GM23338 (cell line): ENCODE measurements at regions not wholly inside any gene's neighbourhood (a gene's known extent, or its start where the extent isn't known, plus 50 kb on each side); places are given as distances from the start of the nearest gene placed in this dataset.

ENCODE experiments used
- CREB1 ChIP-seq: fragments of 250-450 bp; sonication (Bioruptor Pico); IDR thresholded peaks from 2 replicates; pipeline ENCODE4 v1.5.0; 2020; ENCODE audit warnings: low read depth, mild to moderate bottlenecking, moderate library complexity
- EZH2 ChIP-seq: fragments of 200-600 bp; sonication (generic); IDR thresholded peaks from one replicate; pipeline ENCODE4 v1.8.0; 2017; ENCODE audit warnings: antibody characterized with exemption, mild to moderate bottlenecking, low read depth; ENCODE audit not compliant: unreplicated experiment
- JUNB ChIP-seq: IDR thresholded peaks from one replicate; pipeline ENCODE4 v1.6.1; 2016; ENCODE audit warnings: antibody characterized with exemption; ENCODE audit not compliant: unreplicated experiment
- POLR2AphosphoS5 ChIP-seq: IDR thresholded peaks from 2 replicates; pipeline ENCODE4 v1.6.1; 2016; ENCODE audit warnings: antibody characterized with exemption, low read depth
- STAT1 ChIP-seq: IDR thresholded peaks from one replicate; pipeline ENCODE4 v1.6.1; 2016; ENCODE audit warnings: antibody characterized with exemption; ENCODE audit not compliant: unreplicated experiment
- ZNF331 ChIP-seq: fragments of 250-450 bp; sonication (Bioruptor Pico); IDR thresholded peaks from 2 replicates; pipeline ENCODE4 v1.5.0; 2020; ENCODE audit warnings: low read depth, mild to moderate bottlenecking, moderate library complexity
- TF ChIP-seq, protein P1 (sequence below), 2 experiments: fragments of 200-600 bp in 1 of 2; sonication (generic) in 1 of 2; conservative IDR thresholded peaks; 2 replicates each; pipeline versions ENCODE4 v1.5.1 to v1.6.1; 2016 to 2017; ENCODE audit warnings: antibody characterized with exemption in 2 of 2, low read depth in 2 of 2, mild to moderate bottlenecking in 2 of 2, moderate library complexity in 1 of 2
- TF ChIP-seq, protein P2 (sequence below): fragments of 250-450 bp; sonication (Bioruptor Pico); IDR thresholded peaks from 2 replicates; pipeline ENCODE4 v1.5.0; 2020; ENCODE audit warnings: mild to moderate bottlenecking, moderate library complexity
- TF ChIP-seq, protein P3 (sequence below): IDR thresholded peaks from one replicate; pipeline ENCODE4 v1.6.1; 2018; ENCODE audit warnings: antibody characterized with exemption; ENCODE audit not compliant: unreplicated experiment

DNA sequence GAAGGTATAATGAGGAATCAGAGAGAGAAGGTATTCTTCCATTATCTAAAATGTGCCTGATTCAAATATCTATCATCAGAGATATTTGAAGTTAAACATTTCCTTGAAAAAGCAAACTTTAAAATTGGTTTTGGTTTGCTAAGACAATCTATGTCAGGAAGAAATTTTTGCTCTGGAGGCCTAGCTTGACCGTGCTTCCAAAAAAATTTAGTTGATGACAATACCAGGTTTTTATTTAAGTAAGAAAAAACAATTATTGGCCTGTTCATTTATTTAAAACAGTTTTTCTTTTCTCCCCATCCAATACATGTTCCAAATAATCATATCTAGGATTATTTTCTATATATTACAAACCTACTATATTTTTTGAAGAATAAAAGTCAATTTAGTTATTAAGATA is 75.3 kb downstream of the OTOL1 start:
- TF ChIP-seq, protein P1, sequence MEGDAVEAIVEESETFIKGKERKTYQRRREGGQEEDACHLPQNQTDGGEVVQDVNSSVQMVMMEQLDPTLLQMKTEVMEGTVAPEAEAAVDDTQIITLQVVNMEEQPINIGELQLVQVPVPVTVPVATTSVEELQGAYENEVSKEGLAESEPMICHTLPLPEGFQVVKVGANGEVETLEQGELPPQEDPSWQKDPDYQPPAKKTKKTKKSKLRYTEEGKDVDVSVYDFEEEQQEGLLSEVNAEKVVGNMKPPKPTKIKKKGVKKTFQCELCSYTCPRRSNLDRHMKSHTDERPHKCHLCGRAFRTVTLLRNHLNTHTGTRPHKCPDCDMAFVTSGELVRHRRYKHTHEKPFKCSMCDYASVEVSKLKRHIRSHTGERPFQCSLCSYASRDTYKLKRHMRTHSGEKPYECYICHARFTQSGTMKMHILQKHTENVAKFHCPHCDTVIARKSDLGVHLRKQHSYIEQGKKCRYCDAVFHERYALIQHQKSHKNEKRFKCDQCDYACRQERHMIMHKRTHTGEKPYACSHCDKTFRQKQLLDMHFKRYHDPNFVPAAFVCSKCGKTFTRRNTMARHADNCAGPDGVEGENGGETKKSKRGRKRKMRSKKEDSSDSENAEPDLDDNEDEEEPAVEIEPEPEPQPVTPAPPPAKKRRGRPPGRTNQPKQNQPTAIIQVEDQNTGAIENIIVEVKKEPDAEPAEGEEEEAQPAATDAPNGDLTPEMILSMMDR (conservative IDR thresholded peaks at IDR 0.05; ENCODE audit: low read depth in 2 of 2) = no peak
- TF ChIP-seq, protein P2, sequence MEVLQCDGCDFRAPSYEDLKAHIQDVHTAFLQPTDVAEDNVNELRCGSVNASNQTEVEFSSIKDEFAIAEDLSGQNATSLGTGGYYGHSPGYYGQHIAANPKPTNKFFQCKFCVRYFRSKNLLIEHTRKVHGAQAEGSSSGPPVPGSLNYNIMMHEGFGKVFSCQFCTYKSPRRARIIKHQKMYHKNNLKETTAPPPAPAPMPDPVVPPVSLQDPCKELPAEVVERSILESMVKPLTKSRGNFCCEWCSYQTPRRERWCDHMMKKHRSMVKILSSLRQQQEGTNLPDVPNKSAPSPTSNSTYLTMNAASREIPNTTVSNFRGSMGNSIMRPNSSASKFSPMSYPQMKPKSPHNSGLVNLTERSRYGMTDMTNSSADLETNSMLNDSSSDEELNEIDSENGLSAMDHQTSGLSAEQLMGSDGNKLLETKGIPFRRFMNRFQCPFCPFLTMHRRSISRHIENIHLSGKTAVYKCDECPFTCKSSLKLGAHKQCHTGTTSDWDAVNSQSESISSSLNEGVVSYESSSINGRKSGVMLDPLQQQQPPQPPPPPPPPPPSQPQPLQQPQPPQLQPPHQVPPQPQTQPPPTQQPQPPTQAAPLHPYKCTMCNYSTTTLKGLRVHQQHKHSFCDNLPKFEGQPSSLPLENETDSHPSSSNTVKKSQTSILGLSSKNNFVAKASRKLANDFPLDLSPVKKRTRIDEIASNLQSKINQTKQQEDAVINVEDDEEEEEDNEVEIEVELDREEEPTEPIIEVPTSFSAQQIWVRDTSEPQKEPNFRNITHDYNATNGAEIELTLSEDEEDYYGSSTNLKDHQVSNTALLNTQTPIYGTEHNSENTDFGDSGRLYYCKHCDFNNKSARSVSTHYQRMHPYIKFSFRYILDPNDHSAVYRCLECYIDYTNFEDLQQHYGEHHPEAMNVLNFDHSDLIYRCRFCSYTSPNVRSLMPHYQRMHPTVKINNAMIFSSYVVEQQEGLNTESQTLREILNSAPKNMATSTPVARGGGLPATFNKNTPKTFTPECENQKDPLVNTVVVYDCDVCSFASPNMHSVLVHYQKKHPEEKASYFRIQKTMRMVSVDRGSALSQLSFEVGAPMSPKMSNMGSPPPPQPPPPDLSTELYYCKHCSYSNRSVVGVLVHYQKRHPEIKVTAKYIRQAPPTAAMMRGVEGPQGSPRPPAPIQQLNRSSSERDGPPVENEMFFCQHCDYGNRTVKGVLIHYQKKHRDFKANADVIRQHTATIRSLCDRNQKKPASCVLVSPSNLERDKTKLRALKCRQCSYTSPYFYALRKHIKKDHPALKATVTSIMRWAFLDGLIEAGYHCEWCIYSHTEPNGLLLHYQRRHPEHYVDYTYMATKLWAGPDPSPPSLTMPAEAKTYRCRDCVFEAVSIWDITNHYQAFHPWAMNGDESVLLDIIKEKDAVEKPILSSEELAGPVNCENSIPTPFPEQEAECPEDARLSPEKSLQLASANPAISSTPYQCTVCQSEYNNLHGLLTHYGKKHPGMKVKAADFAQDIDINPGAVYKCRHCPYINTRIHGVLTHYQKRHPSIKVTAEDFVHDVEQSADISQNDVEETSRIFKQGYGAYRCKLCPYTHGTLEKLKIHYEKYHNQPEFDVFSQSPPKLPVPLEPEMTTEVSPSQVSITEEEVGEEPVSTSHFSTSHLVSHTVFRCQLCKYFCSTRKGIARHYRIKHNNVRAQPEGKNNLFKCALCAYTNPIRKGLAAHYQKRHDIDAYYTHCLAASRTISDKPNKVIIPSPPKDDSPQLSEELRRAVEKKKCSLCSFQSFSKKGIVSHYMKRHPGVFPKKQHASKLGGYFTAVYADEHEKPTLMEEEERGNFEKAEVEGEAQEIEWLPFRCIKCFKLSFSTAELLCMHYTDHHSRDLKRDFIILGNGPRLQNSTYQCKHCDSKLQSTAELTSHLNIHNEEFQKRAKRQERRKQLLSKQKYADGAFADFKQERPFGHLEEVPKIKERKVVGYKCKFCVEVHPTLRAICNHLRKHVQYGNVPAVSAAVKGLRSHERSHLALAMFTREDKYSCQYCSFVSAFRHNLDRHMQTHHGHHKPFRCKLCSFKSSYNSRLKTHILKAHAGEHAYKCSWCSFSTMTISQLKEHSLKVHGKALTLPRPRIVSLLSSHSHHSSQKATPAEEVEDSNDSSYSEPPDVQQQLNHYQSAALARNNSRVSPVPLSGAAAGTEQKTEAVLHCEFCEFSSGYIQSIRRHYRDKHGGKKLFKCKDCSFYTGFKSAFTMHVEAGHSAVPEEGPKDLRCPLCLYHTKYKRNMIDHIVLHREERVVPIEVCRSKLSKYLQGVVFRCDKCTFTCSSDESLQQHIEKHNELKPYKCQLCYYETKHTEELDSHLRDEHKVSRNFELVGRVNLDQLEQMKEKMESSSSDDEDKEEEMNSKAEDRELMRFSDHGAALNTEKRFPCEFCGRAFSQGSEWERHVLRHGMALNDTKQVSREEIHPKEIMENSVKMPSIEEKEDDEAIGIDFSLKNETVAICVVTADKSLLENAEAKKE (CRISPR knock-in tag) = no peak
- TF ChIP-seq, protein P3, sequence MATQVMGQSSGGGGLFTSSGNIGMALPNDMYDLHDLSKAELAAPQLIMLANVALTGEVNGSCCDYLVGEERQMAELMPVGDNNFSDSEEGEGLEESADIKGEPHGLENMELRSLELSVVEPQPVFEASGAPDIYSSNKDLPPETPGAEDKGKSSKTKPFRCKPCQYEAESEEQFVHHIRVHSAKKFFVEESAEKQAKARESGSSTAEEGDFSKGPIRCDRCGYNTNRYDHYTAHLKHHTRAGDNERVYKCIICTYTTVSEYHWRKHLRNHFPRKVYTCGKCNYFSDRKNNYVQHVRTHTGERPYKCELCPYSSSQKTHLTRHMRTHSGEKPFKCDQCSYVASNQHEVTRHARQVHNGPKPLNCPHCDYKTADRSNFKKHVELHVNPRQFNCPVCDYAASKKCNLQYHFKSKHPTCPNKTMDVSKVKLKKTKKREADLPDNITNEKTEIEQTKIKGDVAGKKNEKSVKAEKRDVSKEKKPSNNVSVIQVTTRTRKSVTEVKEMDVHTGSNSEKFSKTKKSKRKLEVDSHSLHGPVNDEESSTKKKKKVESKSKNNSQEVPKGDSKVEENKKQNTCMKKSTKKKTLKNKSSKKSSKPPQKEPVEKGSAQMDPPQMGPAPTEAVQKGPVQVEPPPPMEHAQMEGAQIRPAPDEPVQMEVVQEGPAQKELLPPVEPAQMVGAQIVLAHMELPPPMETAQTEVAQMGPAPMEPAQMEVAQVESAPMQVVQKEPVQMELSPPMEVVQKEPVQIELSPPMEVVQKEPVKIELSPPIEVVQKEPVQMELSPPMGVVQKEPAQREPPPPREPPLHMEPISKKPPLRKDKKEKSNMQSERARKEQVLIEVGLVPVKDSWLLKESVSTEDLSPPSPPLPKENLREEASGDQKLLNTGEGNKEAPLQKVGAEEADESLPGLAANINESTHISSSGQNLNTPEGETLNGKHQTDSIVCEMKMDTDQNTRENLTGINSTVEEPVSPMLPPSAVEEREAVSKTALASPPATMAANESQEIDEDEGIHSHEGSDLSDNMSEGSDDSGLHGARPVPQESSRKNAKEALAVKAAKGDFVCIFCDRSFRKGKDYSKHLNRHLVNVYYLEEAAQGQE = no peak
- TF ChIP-seq POLR2AphosphoS5 (no peak), STAT1 (no peak), ZNF331 (no peak), EZH2 (no peak), CREB1 (CRISPR knock-in tag) (no peak), JUNB (no peak)
